ENCODE measurements at regions not wholly inside any gene's neighbourhood (a gene's known extent, or its start where the extent isn't known, plus 50 kb on each side); places are given as distances from the start of the nearest gene placed in this dataset.

DNA sequence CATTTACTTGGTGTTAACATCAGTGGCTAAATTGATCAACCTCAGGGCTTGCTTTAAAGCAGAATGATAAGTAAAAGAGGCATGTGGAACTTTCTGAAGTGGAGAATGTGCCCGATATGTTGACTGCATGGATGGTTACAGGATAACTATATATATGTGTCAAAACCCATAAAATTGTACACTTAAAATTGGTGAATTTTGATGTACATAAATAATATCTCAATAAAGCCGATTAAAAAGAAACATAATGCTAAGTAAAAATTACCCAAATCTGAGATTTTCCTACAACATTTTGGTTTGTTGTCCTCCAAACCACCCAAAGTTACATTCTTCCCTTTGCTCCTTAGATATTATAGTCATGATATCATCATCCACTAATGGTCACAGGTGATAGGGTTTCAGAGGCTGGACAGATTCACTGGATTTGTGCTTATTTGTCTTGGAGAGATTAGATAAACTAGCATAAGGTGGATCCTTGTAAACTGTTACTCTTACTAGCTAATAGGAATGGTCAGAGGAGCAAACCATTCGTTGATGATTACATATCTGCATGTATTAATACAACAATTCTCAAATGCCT is 119.7 kb upstream of the RPS23 start:
- H3K4me3 ChIP-seq (ENCODE audit: low read depth, low read length): no peak overlapping the region
- DNase-seq (ENCODE audit: low read depth): no peak
- no peak for TF ChIP-seq CTCF (IDR thresholded peaks at IDR 0.05; ENCODE audit: low read depth, low read length, missing control alignments)

- no peak overlapping the region for H3K4me3 ChIP-seq (ENCODE audit: low read depth, low read length)
- no peak for DNase-seq (ENCODE audit: low read depth)
- no peak for TF ChIP-seq CTCF (IDR thresholded peaks at IDR 0.05; ENCODE audit: low read depth, low read length, missing control alignments)
Observed at GRCh38 chr5:82396871-82397514, 118.8 kb upstream of the RPS23 start.

- H3K4me3 ChIP-seq (ENCODE audit: low read depth, low read length): no peak overlapping the region
- no peak for TF ChIP-seq CTCF (IDR thresholded peaks at IDR 0.05; ENCODE audit: low read depth, low read length, missing control alignments)
- no peak for DNase-seq (ENCODE audit: low read depth)
Observed at GRCh38 chr5:82396396-82396795, 118.2 kb upstream of the RPS23 start.

- no peak overlapping the region for H3K4me3 ChIP-seq (ENCODE audit: low read depth, low read length)
- no peak for DNase-seq (ENCODE audit: low read depth)
- TF ChIP-seq CTCF (IDR thresholded peaks at IDR 0.05; ENCODE audit: low read depth, low read length, missing control alignments): no peak
Observed at GRCh38 chr5:82393951-82394350, 115.8 kb upstream of the RPS23 start.

- no peak for DNase-seq (ENCODE audit: low read depth)
- no peak for TF ChIP-seq CTCF (IDR thresholded peaks at IDR 0.05; ENCODE audit: low read depth, low read length, missing control alignments)
- H3K4me3 ChIP-seq (ENCODE audit: low read depth, low read length): no peak overlapping the region
Observed at GRCh38 chr5:82390088-82390487, 111.9 kb upstream of the RPS23 start.

GRCh38 chr5:82389347-82389746 is 111.2 kb upstream of the RPS23 start:
- no peak for DNase-seq (ENCODE audit: low read depth)
- no peak overlapping the region for H3K4me3 ChIP-seq (ENCODE audit: low read depth, low read length)
- TF ChIP-seq CTCF (IDR thresholded peaks at IDR 0.05; ENCODE audit: low read depth, low read length, missing control alignments): no peak

GRCh38 chr5:82388181-82388580 is 110.0 kb upstream of the RPS23 start:
- no peak overlapping the region for H3K4me3 ChIP-seq (ENCODE audit: low read depth, low read length)
- no peak for DNase-seq (ENCODE audit: low read depth)
- no peak for TF ChIP-seq CTCF (IDR thresholded peaks at IDR 0.05; ENCODE audit: low read depth, low read length, missing control alignments)

All from GM12864 (cell line).